ENCODE measurements at regions not wholly inside any gene's neighbourhood (a gene's known extent, or its start where the extent isn't known, plus 50 kb on each side); places are given as distances from the start of the nearest gene placed in this dataset.

DNA sequence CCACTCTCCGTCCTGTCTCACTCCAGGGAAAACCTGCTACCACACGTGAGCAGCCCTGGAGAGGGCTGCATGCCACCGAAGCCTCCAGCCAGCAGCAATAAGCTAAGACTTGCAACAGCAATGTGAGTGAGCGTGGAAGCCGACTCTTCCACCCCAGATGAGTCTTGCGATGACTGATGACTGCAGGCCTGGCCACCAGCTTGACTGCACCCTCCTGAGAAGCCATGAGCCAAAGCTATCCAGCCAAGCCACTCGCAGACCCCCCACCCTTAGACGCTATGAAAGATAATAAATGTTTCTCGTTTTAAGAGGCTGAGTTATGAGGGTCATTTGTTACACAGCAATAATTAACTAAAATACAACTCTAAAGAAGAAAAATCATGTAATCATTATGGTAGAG is 118.6 kb upstream of the GALNT2 start:
- no peak overlapping the region for H3K4me3 ChIP-seq
- no peaks in the 10 kb centered on the region for H3K9me3 ChIP-seq
- intact Hi-C loops (cut with DNase I) = no loop called here
- WGBS, 3 donors = 79 to 88% (median 82%) methylated on average over 9 of the region's 9 CpGs
- no peaks in the 10 kb centered on the region for H3K4me1 ChIP-seq
- no peaks in the 10 kb centered on the region for H3K36me3 ChIP-seq (ENCODE audit: insufficient read depth in 1 of 2, low read depth in 1 of 2)
- TF ChIP-seq, protein P1, sequence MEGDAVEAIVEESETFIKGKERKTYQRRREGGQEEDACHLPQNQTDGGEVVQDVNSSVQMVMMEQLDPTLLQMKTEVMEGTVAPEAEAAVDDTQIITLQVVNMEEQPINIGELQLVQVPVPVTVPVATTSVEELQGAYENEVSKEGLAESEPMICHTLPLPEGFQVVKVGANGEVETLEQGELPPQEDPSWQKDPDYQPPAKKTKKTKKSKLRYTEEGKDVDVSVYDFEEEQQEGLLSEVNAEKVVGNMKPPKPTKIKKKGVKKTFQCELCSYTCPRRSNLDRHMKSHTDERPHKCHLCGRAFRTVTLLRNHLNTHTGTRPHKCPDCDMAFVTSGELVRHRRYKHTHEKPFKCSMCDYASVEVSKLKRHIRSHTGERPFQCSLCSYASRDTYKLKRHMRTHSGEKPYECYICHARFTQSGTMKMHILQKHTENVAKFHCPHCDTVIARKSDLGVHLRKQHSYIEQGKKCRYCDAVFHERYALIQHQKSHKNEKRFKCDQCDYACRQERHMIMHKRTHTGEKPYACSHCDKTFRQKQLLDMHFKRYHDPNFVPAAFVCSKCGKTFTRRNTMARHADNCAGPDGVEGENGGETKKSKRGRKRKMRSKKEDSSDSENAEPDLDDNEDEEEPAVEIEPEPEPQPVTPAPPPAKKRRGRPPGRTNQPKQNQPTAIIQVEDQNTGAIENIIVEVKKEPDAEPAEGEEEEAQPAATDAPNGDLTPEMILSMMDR (IDR thresholded peaks at IDR 0.05) = no peak
- no peak overlapping the region for H3K27ac ChIP-seq
- DNase-seq = no peak
- no peak for ATAC-seq
- no peaks in the 10 kb centered on the region for H3K27me3 ChIP-seq (ENCODE audit: insufficient read depth in 3 of 3, low read length in 2 of 3)

DNA sequence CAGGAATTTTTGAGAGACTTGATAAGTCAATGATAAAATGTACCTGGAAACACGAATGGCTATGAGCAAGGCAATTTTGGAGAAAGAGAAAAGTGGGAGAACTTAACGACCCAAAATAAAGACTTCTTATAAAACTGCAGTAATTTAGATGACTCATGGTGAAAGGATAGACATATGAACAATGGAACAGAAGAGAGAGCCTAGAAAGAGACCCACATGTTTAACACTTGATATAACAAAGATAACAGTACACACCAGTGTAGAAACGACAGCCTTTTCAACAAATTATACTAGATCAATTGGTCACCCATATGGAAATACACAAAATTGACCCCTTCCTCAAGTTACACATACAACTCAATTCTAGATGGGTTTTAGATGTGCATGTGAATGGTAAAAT is 117.5 kb upstream of the GALNT2 start:
- intact Hi-C loops (cut with DNase I) = no loop called here
- ATAC-seq (no peak), DNase-seq (no peak)
- Histone ChIP-seq H3K36me3 (ENCODE audit: insufficient read depth in 1 of 2, low read depth in 1 of 2) (no peaks in the 10 kb centered on the region), H3K4me3 (no peak overlapping the region), H3K9me3 (no peaks in the 10 kb centered on the region), H3K4me1 (no peaks in the 10 kb centered on the region), H3K27ac (no peak overlapping the region), H3K27me3 (ENCODE audit: insufficient read depth in 3 of 3, low read length in 2 of 3) (no peaks in the 10 kb centered on the region)
- TF ChIP-seq, protein P1 (IDR thresholded peaks at IDR 0.05) = no peak
- 54 to 71% (median 56%) methylated on average over 3 of the region's 3 CpGs for WGBS, 3 donors

DNA sequence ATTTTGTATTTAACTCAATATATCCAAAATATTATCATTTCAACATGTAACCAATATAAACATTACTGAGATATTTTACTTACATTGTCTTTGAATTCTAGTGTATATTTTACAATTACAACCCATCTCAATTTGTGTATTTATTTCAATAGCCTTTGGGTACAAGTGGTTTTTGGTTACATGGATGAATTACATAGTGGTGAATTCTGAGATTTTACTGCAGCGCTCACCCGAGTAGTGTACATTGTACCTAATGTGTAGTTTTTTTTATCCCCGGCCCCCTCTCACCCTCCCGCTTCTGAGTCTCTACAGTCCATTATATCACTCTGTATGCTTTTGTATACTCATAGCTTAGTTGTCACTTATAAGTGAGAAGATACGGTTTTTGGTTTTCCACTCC is 117.0 kb upstream of the GALNT2 start:
- Histone ChIP-seq H3K27me3 (ENCODE audit: insufficient read depth in 3 of 3, low read length in 2 of 3) (no peaks in the 10 kb centered on the region), H3K9me3 (no peaks in the 10 kb centered on the region), H3K27ac (no peak overlapping the region), H3K36me3 (ENCODE audit: insufficient read depth in 1 of 2, low read depth in 1 of 2) (no peaks in the 10 kb centered on the region), H3K4me1 (no peaks in the 10 kb centered on the region), H3K4me3 (no peak overlapping the region)
- TF ChIP-seq, protein P1 (IDR thresholded peaks at IDR 0.05) = no peak
- WGBS, 3 donors = 72 to 91% (median 75%) methylated on average over 5 of the region's 5 CpGs
- ATAC-seq = no peak
- no peak for DNase-seq
- intact Hi-C loops (cut with DNase I) = no loop called here

DNA sequence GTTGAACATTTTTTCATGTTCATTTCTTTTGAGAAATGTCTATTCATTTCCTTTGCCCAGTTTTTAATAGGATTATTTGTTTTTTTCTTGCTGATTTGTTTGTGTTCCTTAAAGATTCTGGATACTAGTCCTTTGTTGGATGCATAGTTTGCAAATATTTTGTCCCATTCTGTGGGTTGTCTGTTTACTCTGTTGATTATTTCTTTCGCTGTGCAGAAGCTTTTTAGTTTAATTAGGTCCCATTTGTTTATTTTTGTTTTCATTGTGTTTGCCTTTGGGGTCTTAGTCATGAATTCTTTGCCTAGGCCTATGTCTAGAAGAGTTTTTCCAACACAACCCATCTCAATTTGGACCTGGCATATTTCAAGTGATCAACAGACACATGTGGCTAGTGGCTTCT is 116.1 kb upstream of the GALNT2 start:
- Histone ChIP-seq H3K27ac (no peak overlapping the region), H3K4me3 (no peak overlapping the region), H3K36me3 (ENCODE audit: insufficient read depth in 1 of 2, low read depth in 1 of 2) (no peaks in the 10 kb centered on the region), H3K27me3 (ENCODE audit: insufficient read depth in 3 of 3, low read length in 2 of 3) (no peaks in the 10 kb centered on the region), H3K9me3 (no peaks in the 10 kb centered on the region), H3K4me1 (no peaks in the 10 kb centered on the region)
- DNase-seq (no peak), ATAC-seq (no peak)
- TF ChIP-seq, protein P1 (IDR thresholded peaks at IDR 0.05) = no peak
- WGBS, 3 donors = 84 to 93% (median 87%) methylated on average over 1 of the region's 1 CpG
- intact Hi-C loops (cut with DNase I) = no loop called here

DNA sequence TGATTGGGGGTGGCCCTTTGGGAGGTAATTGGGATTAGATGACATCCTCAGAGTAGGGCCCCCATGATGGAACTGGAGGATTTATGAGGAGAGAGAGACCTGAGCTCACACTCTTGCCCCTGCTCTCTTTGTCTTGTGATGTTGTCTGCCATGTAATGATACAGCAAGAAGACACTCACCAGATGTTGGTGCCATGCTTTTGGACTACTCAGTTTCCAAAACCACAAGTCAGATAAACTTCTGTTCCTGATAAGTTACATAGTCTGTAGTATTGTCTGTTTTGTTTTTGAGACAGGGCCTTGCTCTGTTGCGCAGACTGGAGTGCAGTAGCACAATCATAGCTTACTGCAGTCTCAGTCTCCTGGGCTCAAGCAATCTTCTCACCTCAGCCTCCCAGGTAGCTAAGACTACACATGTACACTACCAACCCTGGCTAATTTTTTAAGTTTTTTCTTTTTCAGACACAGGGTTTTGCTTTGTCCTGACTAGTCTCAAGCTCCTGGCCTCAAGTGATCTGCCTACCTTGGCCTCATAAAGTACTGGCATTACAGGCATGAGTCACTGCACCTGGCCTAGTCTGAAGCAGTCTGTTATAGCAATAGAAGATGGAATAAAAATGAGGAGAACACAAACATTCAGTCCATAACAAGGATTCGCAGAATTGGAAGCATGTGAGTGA is 115.0 kb upstream of the GALNT2 start:
- no peaks in the 10 kb centered on the region for H3K9me3 ChIP-seq
- WGBS, 3 donors = 95 to 97% (median 96%) methylated on average over 2 of the region's 2 CpGs
- TF ChIP-seq, protein P1 (IDR thresholded peaks at IDR 0.05) = no peak
- ATAC-seq (no peak), DNase-seq (no peak)
- H3K4me1 ChIP-seq = no peaks in the 10 kb centered on the region
- no peak overlapping the region for H3K27ac ChIP-seq
- H3K36me3 ChIP-seq (ENCODE audit: insufficient read depth in 1 of 2, low read depth in 1 of 2) = no peaks in the 10 kb centered on the region
- H3K27me3 ChIP-seq (ENCODE audit: insufficient read depth in 3 of 3, low read length in 2 of 3) = no peaks in the 10 kb centered on the region
- no peak overlapping the region for H3K4me3 ChIP-seq
- intact Hi-C loops (cut with DNase I) = no loop called here
